Muscle layer of colon (tissue), 2 donors: ENCODE measurements at regions not wholly inside any gene's neighbourhood (a gene's known extent, or its start where the extent isn't known, plus 50 kb on each side); places are given as distances from the start of the nearest gene placed in this dataset.

ENCODE experiments used
- H3K27ac ChIP-seq: one replicate; pipeline ENCODE4 v1.7.0; 2013; ENCODE audit warnings: low read depth, mild to moderate bottlenecking, low read length, moderate library complexity
- H3K27me3 ChIP-seq, 2 donors: one replicate each; pipeline ENCODE4 v1.7.0; 2013; ENCODE audit warnings: low read length in 2 of 2, mild to moderate bottlenecking in 2 of 2; ENCODE audit not compliant: insufficient read depth in 2 of 2, control insufficient read depth in 1 of 2
- H3K36me3 ChIP-seq: one replicate; pipeline ENCODE4 v1.7.0; 2013; ENCODE audit warnings: mild to moderate bottlenecking, low read length; ENCODE audit not compliant: insufficient read depth
- H3K4me1 ChIP-seq: one replicate; pipeline ENCODE4 v1.7.0; 2013; ENCODE audit warnings: mild to moderate bottlenecking, low read length; ENCODE audit not compliant: insufficient read depth
- H3K4me3 ChIP-seq, 2 donors: one replicate each; pipeline ENCODE4 v1.7.0; 2013; ENCODE audit warnings: low read length in 2 of 2, low read depth in 1 of 2, mild to moderate bottlenecking in 1 of 2, moderate library complexity in 1 of 2
- H3K9ac ChIP-seq: one replicate; pipeline ENCODE4 v1.7.0; 2013; ENCODE audit warnings: low read length
- H3K9me3 ChIP-seq: one replicate; pipeline ENCODE4 v1.7.0; 2013; ENCODE audit warnings: mild to moderate bottlenecking, low read length
- donor health status: abdominal sarcoma.
- donor health status: Adenocarcinoma of cecum.

DNA sequence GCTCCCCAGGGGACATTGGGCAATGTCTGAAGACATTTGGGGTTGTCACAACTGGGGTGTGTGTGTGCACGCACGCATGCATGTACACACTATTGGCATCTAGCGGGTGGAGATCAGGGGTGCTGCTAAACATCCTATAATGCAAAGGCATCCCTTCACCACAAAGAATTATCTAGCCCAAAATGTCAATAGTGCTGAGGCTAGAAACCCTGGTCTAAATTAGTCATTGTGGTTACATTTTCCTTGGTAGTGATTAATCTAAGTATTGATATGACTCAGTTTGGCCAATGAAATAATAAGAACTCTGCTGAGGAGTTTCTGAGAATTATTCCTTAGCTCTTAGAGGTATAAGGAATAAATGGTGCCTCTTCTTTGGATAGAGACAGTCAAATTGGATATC lies 200.2 kb downstream of the CLCN4 start:
- H3K4me3 ChIP-seq, result no peak overlapping the region
- H3K4me1 ChIP-seq, result no peaks in the 10 kb centered on the region
- no peaks in the 10 kb centered on the region for H3K9me3 ChIP-seq
- H3K9ac ChIP-seq, result no peak overlapping the region
- H3K27ac ChIP-seq, result no peak overlapping the region
- H3K27me3 ChIP-seq, result no peaks in the 10 kb centered on the region
- no peaks in the 10 kb centered on the region for H3K36me3 ChIP-seq

GRCh38 chrX:10358958-10359357 lies 202.2 kb downstream of the CLCN4 start:
- no peaks in the 10 kb centered on the region for H3K9me3 ChIP-seq
- H3K36me3 ChIP-seq, result no peaks in the 10 kb centered on the region
- no peak overlapping the region for H3K27ac ChIP-seq
- no peaks in the 10 kb centered on the region for H3K4me1 ChIP-seq
- no peaks in the 10 kb centered on the region for H3K27me3 ChIP-seq
- no peak overlapping the region for H3K9ac ChIP-seq
- no peak overlapping the region for H3K4me3 ChIP-seq

- H3K9me3 ChIP-seq, result no peaks in the 10 kb centered on the region
- no peaks in the 10 kb centered on the region for H3K36me3 ChIP-seq
- H3K27ac ChIP-seq, result no peak overlapping the region
- no peak overlapping the region for H3K4me3 ChIP-seq
- H3K27me3 ChIP-seq, result no peaks in the 10 kb centered on the region
- no peak overlapping the region for H3K9ac ChIP-seq
- no peaks in the 10 kb centered on the region for H3K4me1 ChIP-seq
Measured at GRCh38 chrX:10360116-10360515, 203.3 kb downstream of the CLCN4 start.

- Histone ChIP-seq H3K27ac (no peak overlapping the region), H3K9me3 (no peaks in the 10 kb centered on the region), H3K4me1 (no peaks in the 10 kb centered on the region), H3K27me3 (no peaks in the 10 kb centered on the region), H3K36me3 (no peaks in the 10 kb centered on the region), H3K4me3 (no peak overlapping the region), H3K9ac (no peak overlapping the region)
Measured at GRCh38 chrX:10365532-10366265, 208.9 kb downstream of the CLCN4 start.

- Histone ChIP-seq H3K9me3 (no peaks in the 10 kb centered on the region), H3K36me3 (no peaks in the 10 kb centered on the region)
Measured at GRCh38 chrX:10367406-10367805, 210.6 kb downstream of the CLCN4 start.

DNA sequence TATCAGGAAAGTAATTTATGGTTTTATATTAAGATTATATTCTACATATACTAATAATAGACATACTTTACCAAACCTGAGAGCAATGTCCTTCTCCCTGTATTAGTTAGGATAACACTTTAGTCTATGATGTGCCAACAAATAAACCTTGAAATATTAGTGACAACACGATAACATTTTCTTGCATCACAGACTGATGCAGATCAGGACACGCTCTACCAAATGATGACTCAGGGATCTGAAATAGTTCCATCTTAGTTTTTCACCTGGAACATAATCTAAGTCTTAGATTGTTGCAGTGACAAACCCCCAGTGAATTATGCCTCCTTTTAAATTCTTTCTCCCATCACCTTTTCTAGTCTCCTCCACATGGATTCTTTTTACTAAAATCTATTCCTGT lies 214.2 kb downstream of the CLCN4 start:
- Histone ChIP-seq H3K27ac (no peak overlapping the region), H3K36me3 (no peaks in the 10 kb centered on the region), H3K27me3 (no peaks in the 10 kb centered on the region), H3K4me1 (no peaks in the 10 kb centered on the region), H3K9ac (no peak overlapping the region), H3K4me3 (no peak overlapping the region), H3K9me3 (peaks cover 4% of the 10 kb centered on the region)

More at GRCh38 chrX:10367406-10367805, 210.6 kb downstream of the CLCN4 start:
- Histone ChIP-seq H3K9ac (no peak overlapping the region), H3K27me3 (no peaks in the 10 kb centered on the region), H3K4me3 (no peak overlapping the region), H3K4me1 (no peaks in the 10 kb centered on the region), H3K27ac (no peak overlapping the region)

GRCh38 chrX:10377427-10377826 lies 220.7 kb downstream of the CLCN4 start:
- peaks cover 4% of the 10 kb centered on the region for H3K9me3 ChIP-seq

DNA sequence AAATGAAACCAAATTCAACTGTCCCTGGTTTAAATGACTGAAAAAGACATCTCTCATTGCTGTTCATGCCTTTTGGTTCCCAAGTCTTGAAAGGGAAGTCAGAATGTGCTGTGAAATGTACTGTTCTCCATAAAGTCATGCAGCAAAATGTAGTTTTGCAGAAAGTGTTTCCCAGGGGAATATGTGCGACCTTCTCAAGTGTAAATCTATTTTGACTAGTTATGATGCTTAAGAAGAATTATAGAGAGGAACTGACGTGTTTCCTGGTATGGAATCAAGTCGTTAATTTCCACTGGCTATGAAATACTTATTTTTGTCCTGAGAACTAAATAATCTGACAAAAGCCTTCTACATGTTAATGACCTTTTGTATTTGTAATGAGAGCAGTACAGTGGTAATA lies 223.1 kb downstream of the CLCN4 start:
- peak overlapping the region; percentile 35 for H3K27ac ChIP-seq
- peaks cover 4% of the 10 kb centered on the region for H3K9me3 ChIP-seq
- no peak overlapping the region for H3K9ac ChIP-seq
- H3K27me3 ChIP-seq, result no peaks in the 10 kb centered on the region
- H3K4me3 ChIP-seq, result no peak overlapping the region
- no peaks in the 10 kb centered on the region for H3K36me3 ChIP-seq
- peaks cover 3% of the 10 kb centered on the region for H3K4me1 ChIP-seq

More at GRCh38 chrX:10377427-10377826, 220.7 kb downstream of the CLCN4 start:
- Histone ChIP-seq H3K4me3 (no peak overlapping the region), H3K9ac (no peak overlapping the region), H3K27me3 (no peaks in the 10 kb centered on the region), H3K27ac (no peak overlapping the region), H3K4me1 (no peaks in the 10 kb centered on the region), H3K36me3 (no peaks in the 10 kb centered on the region)

DNA sequence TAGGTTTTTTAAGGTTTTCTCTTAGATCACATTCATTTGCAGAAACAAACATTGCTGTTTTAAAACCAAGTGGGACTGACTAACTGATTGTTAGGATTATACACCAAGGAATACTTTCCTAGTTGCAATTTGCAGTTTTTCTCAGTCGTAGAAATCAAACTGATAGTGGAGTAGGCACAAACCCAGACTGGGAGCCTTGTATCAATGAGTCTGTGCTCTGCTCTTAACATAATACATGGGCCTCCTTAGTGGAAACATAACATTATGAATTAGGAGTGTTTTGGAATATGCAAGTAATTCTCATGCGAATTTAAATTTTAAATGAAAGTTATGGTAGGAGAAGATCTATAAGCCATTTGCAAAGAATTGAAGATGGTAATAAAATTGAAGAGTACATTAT lies 223.5 kb downstream of the CLCN4 start:
- H3K9ac ChIP-seq, result no peak overlapping the region
- H3K9me3 ChIP-seq, result peaks cover 4% of the 10 kb centered on the region
- peak overlapping the region; percentile 35 for H3K27ac ChIP-seq
- H3K36me3 ChIP-seq, result no peaks in the 10 kb centered on the region
- H3K4me3 ChIP-seq, result no peak overlapping the region
- H3K27me3 ChIP-seq, result no peaks in the 10 kb centered on the region
- H3K4me1 ChIP-seq, result peaks cover 3% of the 10 kb centered on the region

GRCh38 chrX:10381193-10381592 lies 224.4 kb downstream of the CLCN4 start:
- Histone ChIP-seq H3K9me3 (no peaks in the 10 kb centered on the region), H3K4me1 (peaks cover 3% of the 10 kb centered on the region), H3K9ac (no peak overlapping the region), H3K4me3 (no peak overlapping the region), H3K27ac (no peak overlapping the region), H3K36me3 (no peaks in the 10 kb centered on the region), H3K27me3 (no peaks in the 10 kb centered on the region)

GRCh38 chrX:10387011-10387410 lies 230.2 kb downstream of the CLCN4 start:
- Histone ChIP-seq H3K27ac (no peak overlapping the region), H3K4me3 (no peak overlapping the region), H3K4me1 (peaks cover 3% of the 10 kb centered on the region), H3K27me3 (no peaks in the 10 kb centered on the region), H3K9ac (no peak overlapping the region), H3K9me3 (no peaks in the 10 kb centered on the region), H3K36me3 (no peaks in the 10 kb centered on the region)

- H3K4me1 ChIP-seq, result no peaks in the 10 kb centered on the region
- H3K27ac ChIP-seq, result no peak overlapping the region
- H3K9me3 ChIP-seq, result no peaks in the 10 kb centered on the region
- H3K27me3 ChIP-seq, result no peaks in the 10 kb centered on the region
- no peak overlapping the region for H3K4me3 ChIP-seq
- H3K36me3 ChIP-seq, result no peaks in the 10 kb centered on the region
- H3K9ac ChIP-seq, result no peak overlapping the region
Measured at GRCh38 chrX:10390187-10390586, 230.2 kb downstream of the MID1 start.
